Fibroblast of villous mesenchyme (primary cell): ENCODE measurements at regions not wholly inside any gene's neighbourhood (a gene's known extent, or its start where the extent isn't known, plus 50 kb on each side); places are given as distances from the start of the nearest gene placed in this dataset.

Source experiments
- DNase-seq: peaks from one replicate; pipeline ENCODE4 v3.0.0-alpha.2; 2010; ENCODE audit warnings: low read depth
- H3K4me3 ChIP-seq: 2 replicates; pipeline ENCODE4 v1.5.1; 2011; ENCODE audit warnings: low read depth, mild to moderate bottlenecking, low read length
- CTCF ChIP-seq: IDR thresholded peaks from 2 replicates; pipeline ENCODE4 v1.5.1; 2012; ENCODE audit warnings: low read depth, mild to moderate bottlenecking, low read length; ENCODE audit not compliant: insufficient read depth

- no peak for DNase-seq
- H3K4me3 ChIP-seq: no peak overlapping the region
- TF ChIP-seq CTCF: no peak
Observed at GRCh38 chr22:48953830-48954229, 873.8 kb downstream of the BRD1 start.

GRCh38 chr22:48953103-48953720, 874.5 kb downstream of the BRD1 start:
- TF ChIP-seq CTCF: no peak
- H3K4me3 ChIP-seq: no peak overlapping the region

GRCh38 chr22:48952256-48953102, 875.2 kb downstream of the BRD1 start:
- no peak for DNase-seq
- H3K4me3 ChIP-seq: no peak overlapping the region
- no peak for TF ChIP-seq CTCF

More at GRCh38 chr22:48953103-48953720, 874.5 kb downstream of the BRD1 start:
- no peak for DNase-seq

GRCh38 chr22:48951836-48952235, 875.8 kb downstream of the BRD1 start:
- TF ChIP-seq CTCF: no peak
- DNase-seq: no peak
- no peak overlapping the region for H3K4me3 ChIP-seq

GRCh38 chr22:48950151-48950915, 877.3 kb downstream of the BRD1 start:
- no peak for TF ChIP-seq CTCF
- no peak overlapping the region for H3K4me3 ChIP-seq
- no peak for DNase-seq

GRCh38 chr22:48949375-48950149, 878.1 kb downstream of the BRD1 start:
- no peak for TF ChIP-seq CTCF
- no peak for DNase-seq
- no peak overlapping the region for H3K4me3 ChIP-seq
